ENCODE measurements at regions not wholly inside any gene's neighbourhood (a gene's known extent, or its start where the extent isn't known, plus 50 kb on each side); places are given as distances from the start of the nearest gene placed in this dataset.
"Not testable (repeated sequence)": the region's sequence is repeated elsewhere in the genome, so short reads cannot be mapped to it uniquely, and the experiment has no call there.

- no peaks in the 10 kb centered on the region for H3K4me1 ChIP-seq
- no peaks in the 10 kb centered on the region for H3K9me3 ChIP-seq
- H3K27ac ChIP-seq = no peak overlapping the region
- H3K4me3 ChIP-seq = no peak overlapping the region
- no peak for TF ChIP-seq CTCF (IDR thresholded peaks at IDR 0.05)
- intact Hi-C loops (cut with DNase I) = no loop called here
- no peaks in the 10 kb centered on the region for H3K27me3 ChIP-seq (ENCODE audit: low read depth)
- ATAC-seq = no peak
- no peak for DNase-seq
- no peaks in the 10 kb centered on the region for H3K36me3 ChIP-seq
Measured at GRCh38 chr10:8835453-8836167, 781.1 kb downstream of the GATA3 start.

DNA sequence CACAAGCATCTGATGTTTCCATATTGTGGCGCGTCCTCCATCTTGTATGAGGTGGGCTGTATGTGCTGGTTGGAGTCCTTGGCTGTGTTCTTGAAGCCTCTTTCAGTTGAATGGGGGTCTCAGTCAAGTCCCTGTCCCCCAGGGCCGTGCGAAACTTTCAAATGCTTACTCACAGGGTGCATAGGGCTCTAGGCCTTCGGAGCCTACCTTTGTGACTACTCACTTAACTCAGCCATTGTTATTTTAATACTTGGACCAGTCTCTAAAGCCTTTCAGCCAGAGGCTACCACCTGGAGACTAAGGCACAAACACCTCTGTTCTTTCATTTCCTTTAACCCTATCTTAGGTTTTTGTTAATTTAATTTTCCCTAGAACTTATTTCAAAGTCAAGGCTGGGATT, 785.9 kb downstream of the GATA3 start:
- Histone ChIP-seq H3K36me3 (no peaks in the 10 kb centered on the region), H3K4me1 (no peaks in the 10 kb centered on the region), H3K4me3 (no peak overlapping the region), H3K27ac (no peak overlapping the region), H3K9me3 (no peaks in the 10 kb centered on the region), H3K27me3 (ENCODE audit: low read depth) (no peaks in the 10 kb centered on the region)
- no peak for ATAC-seq
- intact Hi-C loops (cut with DNase I) = no loop called here
- no peak for DNase-seq
- TF ChIP-seq CTCF (IDR thresholded peaks at IDR 0.05) = no peak

- DNase-seq (no peak), ATAC-seq (no peak)
- Histone ChIP-seq H3K4me3 (no peak overlapping the region), H3K27me3 (ENCODE audit: low read depth) (no peaks in the 10 kb centered on the region), H3K4me1 (no peaks in the 10 kb centered on the region), H3K9me3 (no peaks in the 10 kb centered on the region), H3K36me3 (no peaks in the 10 kb centered on the region), H3K27ac (no peak overlapping the region)
- intact Hi-C loops (cut with DNase I) = no loop called here
- no peak for TF ChIP-seq CTCF (IDR thresholded peaks at IDR 0.05)
Measured at GRCh38 chr10:8844141-8844540, 789.7 kb downstream of the GATA3 start.

GRCh38 chr10:8852546-8852945, 798.1 kb downstream of the GATA3 start:
- TF ChIP-seq CTCF (IDR thresholded peaks at IDR 0.05) = no peak
- H3K9me3 ChIP-seq = no peaks in the 10 kb centered on the region
- DNase-seq (no peak), ATAC-seq (no peak)
- H3K27me3 ChIP-seq (ENCODE audit: low read depth) = no peaks in the 10 kb centered on the region
- H3K4me3 ChIP-seq = no peak overlapping the region
- H3K27ac ChIP-seq = no peak overlapping the region
- H3K4me1 ChIP-seq = no peaks in the 10 kb centered on the region
- H3K36me3 ChIP-seq = no peaks in the 10 kb centered on the region
- intact Hi-C loops (cut with DNase I) = no loop called here

- Histone ChIP-seq H3K27me3 (ENCODE audit: low read depth) (no peaks in the 10 kb centered on the region), H3K9me3 (no peaks in the 10 kb centered on the region), H3K4me3 (no peak overlapping the region), H3K36me3 (no peaks in the 10 kb centered on the region), H3K4me1 (no peaks in the 10 kb centered on the region), H3K27ac (no peak overlapping the region)
- no peak for TF ChIP-seq CTCF (IDR thresholded peaks at IDR 0.05)
- no peak for DNase-seq
- intact Hi-C loops (cut with DNase I) = no loop called here
- no peak for ATAC-seq
Measured at GRCh38 chr10:8853048-8853447, 798.6 kb downstream of the GATA3 start.

DNA sequence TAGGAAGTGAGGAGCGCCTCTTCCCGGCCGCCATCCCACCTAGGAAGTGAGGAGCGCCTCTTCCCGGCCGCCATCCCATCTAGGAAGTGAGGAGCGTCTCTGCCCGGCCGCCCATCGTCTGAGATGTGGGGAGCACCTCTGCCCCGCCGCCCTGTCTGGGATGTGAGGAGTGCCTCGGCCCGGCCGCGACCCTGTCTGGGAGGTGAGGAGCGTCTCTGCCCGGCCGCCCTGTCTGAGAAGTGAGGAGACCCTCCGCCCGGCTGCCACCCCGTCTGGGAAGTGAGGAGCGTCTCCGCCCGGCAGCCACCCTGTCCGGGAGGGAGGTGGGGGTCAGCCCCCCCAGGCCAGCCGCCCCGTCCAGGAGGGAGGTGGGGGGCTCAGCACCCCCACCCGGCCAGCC, 814.4 kb downstream of the GATA3 start:
- H3K27me3 ChIP-seq (ENCODE audit: low read depth); H3K36me3 ChIP-seq; DNase-seq; H3K27ac ChIP-seq; intact Hi-C loops (cut with DNase I); ATAC-seq; H3K9me3 ChIP-seq; H3K4me1 ChIP-seq; H3K4me3 ChIP-seq: not testable (repeated sequence)
